ENCODE measurements at regions not wholly inside any gene's neighbourhood (a gene's known extent, or its start where the extent isn't known, plus 50 kb on each side); places are given as distances from the start of the nearest gene placed in this dataset.

GRCh38 chr9:120212853-120213200 lies 367.1 kb downstream of the CDK5RAP2 start:
- DNase-seq (ENCODE audit: low read depth in 2 of 2), result no peak

DNA sequence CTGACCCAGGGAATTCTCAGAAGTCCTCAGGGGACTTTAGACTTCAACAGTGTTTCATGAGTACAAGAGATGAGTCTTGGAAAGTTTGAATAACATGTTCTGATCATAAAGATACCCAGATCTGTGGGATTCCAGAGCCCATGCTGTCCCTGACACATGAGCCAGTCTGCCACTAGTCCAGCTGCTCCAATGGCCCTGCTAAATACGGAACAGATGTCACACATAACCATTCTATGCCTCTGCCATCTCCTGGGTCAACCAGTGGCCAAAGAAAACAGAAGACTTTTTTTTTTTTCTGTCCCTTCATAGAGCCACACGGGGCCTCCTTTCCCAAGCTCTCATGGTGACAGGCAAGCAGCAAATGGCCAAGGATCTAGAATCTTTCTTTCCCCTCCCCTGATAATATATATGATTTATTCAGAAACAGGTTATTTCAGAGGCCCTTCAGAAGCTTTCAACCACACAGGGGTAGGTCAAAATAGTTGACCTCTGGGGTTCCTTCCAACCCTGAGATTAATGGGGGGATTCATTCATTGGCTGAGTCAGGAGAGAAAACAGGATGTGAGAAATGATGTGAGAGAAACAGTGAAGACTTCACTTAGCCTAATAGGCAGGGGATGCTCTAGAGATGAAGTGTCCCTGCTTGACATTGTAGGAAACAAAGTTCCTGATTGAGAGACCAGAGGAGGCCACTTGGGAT lies 367.7 kb downstream of the CDK5RAP2 start:
- DNase-seq (ENCODE audit: low read depth in 2 of 2), result no peak

- no peak for DNase-seq (ENCODE audit: low read depth in 2 of 2)
Measured at GRCh38 chr9:120210274-120210673, 369.7 kb downstream of the CDK5RAP2 start.

GRCh38 chr9:120202856-120203654 lies 376.9 kb downstream of the CDK5RAP2 start:
- DNase-seq (ENCODE audit: low read depth in 2 of 2), result no peak

DNA sequence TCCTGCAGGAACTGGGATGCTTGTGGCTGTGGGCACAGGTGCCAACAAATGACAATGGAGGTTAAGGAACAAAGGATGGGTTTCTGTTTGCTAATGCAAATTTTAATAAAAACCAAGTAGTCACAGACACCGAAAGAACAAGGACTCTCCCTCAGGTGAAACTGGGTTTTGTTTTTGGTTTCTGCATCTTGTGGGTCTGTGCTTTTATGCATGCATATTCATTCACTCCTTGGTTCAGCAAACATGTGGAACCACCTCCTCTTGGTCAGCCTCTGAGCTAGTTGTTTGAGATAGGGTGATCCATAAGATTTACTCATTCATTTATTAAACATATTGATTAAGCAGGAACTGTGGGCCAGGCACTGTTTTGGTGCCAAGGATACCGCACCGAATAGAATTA lies 381.9 kb downstream of the CDK5RAP2 start:
- DNase-seq (ENCODE audit: low read depth in 2 of 2), result no peak

- DNase-seq (ENCODE audit: low read depth in 2 of 2), result no peak
Measured at GRCh38 chr9:120197605-120198004, 382.4 kb downstream of the CDK5RAP2 start.

- DNase-seq (ENCODE audit: low read depth in 2 of 2), result no peak
Measured at GRCh38 chr9:120191141-120191540, 388.8 kb downstream of the CDK5RAP2 start.

DNA sequence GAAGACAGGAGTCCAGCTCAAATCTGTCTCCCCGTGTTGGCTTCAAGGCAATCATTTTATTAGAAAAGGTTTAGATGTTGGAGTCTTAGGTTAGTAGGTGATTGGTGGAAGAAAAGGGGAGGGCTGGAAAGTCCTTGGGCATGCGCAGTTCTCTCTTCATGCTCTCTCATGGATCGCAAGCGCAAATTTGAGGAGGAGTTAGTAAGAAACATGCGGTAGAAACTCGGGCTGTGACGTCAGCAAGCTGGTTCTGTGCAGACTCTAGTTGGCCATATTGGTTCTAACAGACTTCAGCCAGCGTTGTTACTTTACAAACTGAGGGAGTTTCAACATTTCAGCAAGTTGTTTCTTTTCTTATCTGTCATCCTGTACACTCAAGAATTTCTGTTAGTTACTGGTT lies 392.2 kb downstream of the CDK5RAP2 start:
- no peak for DNase-seq (ENCODE audit: low read depth in 2 of 2)

DNA sequence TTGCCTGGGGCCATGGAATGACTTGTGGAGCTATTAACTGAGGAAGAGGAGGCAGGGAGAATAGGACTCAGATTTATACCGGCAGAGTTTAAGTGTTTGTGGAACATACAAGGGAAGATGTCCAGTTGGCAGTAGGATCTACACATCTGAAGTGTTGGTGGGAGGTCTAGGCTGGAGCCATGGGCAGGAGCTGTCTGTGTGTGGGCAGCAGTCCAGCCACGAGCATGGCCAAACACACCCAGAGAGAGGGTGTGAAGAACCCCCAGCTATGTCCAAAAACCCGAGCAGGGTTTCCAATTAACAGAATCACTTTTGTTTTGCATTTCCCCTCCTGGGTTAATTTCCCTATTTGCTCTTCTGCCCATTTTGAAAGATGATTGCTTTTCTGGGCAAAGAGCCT lies 393.7 kb downstream of the CDK5RAP2 start:
- DNase-seq (ENCODE audit: low read depth in 2 of 2), result no peak

GRCh38 chr9:120184266-120184665 lies 395.7 kb downstream of the CDK5RAP2 start:
- no peak for DNase-seq (ENCODE audit: low read depth in 2 of 2)

GRCh38 chr9:120183615-120184014 lies 396.4 kb downstream of the CDK5RAP2 start:
- no peak for DNase-seq (ENCODE audit: low read depth in 2 of 2)

DNA sequence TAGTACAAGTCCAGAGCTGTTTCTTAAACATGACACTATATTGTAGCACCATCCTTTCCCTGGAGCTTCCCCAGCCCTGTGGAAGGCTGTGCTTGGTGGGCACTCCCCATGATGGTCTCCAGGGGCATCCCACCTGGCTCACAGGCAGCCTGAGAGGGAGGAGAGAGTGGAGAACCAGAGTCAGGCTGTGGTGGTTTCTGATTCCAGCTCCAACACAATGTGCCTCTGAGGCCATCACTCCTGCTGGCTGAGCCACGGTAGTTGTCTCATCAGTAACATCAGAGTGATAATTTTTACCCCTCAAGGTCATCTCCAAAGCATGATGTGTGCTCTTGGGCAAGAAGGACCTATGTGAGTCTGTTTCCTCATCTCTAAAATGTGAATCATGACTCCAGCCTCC lies 398.0 kb downstream of the CDK5RAP2 start:
- DNase-seq (ENCODE audit: low read depth in 2 of 2), result no peak

GRCh38 chr9:120177121-120177520 lies 402.8 kb downstream of the CDK5RAP2 start:
- DNase-seq (ENCODE audit: low read depth in 2 of 2), result no peak

DNA sequence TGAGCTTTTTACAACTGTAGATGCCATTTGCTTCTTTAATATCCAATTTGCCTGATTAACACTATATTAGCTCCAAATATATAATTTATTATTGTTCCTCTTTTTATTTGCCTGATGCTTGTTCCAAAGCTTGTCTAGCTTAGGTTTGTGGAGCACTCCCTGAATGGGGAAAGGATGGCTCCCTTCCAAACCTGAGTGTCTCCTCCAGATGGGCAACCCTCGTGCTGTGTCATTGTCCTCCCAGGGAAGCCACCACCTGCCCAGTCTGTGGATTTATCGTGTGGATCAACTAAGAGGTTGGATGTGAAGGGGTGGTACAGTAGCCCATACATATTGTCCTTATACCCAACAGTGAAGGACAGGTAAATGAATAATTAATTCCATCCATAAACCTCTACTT lies 404.9 kb downstream of the CDK5RAP2 start:
- DNase-seq (ENCODE audit: low read depth in 2 of 2), result no peak

DNA sequence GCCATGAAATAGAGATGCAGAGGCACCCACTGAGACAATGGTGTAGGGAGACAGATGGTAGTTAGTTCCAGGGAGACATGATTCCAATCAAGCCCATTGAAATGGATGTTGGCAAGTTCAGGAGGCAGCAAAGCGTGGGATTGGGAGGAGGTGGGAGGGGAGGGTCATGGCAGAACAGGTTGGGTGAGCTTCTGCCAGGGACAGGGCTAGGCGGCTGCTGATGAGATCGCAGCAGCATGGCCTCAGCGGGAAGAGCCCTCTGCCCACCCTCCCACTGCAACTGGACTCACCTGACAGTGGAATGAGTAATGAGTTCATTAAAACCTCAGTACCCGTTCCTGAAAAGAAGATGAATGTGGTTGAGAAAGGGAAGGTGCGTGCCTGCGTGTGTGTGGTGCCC lies 418.2 kb downstream of the CDK5RAP2 start:
- no peak for DNase-seq (ENCODE audit: low read depth in 2 of 2)

GRCh38 chr9:120158221-120158620 lies 421.7 kb downstream of the CDK5RAP2 start:
- DNase-seq (ENCODE audit: low read depth in 2 of 2), result no peak

DNA sequence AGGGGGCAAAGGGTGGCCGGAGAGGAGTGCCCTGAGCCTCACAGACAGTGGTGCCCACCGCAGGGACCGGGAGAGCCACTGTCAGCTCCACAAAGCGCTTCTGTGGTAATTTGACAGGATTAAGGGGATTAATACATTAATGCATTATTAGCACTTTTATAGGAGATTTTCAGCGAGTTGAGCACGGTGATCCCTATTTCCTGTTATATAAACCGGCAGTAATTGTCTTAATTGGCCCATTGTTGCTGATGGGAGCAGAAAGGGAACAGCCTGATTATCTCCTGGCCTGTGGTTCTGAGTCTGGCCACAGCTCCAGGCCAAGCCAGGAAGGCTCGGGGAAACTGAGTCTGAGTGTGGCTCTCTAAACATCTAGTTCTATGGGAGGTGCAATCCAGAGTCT lies 423.6 kb downstream of the CDK5RAP2 start:
- DNase-seq (ENCODE audit: low read depth in 2 of 2), result no peak

DNA sequence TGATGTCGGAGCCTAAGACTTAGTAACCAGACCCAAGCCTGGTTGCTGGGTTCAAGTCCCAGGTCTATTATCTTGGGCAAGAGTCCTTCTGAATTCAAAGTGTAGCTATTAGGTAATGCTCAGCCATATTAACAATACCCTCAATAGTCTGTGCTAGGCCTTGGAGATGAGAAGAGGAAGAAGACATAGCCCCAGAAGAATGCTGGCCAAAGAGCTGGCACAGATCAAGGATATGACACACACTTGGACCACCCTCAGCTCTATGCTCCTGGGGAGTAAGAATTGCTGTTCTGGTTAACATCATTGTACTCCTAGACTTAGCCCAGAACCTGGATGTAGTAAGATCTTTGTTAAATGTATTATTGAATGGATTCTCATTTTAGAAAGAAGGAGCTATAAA lies 426.7 kb downstream of the CDK5RAP2 start:
- DNase-seq (ENCODE audit: low read depth in 2 of 2), result no peak

DNA sequence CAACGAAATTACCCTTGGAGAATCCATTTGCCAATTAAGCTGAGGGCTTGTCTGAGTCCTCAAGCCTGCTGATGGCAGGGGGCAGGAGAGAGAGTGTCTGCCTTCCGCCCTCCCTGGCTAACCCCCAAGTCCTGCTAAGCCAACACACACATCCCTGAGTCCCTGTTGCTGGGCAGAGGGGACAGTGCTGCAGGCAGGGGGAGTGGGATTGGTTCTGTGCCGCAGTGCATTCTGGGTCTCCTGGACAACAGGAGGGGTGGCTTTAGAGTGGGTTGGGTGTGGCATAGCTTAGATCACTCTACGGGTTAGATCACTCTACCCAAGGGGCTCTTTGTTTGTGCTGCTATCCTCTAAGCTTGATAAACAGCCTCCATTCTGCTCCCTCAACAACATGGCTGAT lies 427.7 kb downstream of the CDK5RAP2 start:
- DNase-seq (ENCODE audit: low read depth in 2 of 2), result no peak

DNA sequence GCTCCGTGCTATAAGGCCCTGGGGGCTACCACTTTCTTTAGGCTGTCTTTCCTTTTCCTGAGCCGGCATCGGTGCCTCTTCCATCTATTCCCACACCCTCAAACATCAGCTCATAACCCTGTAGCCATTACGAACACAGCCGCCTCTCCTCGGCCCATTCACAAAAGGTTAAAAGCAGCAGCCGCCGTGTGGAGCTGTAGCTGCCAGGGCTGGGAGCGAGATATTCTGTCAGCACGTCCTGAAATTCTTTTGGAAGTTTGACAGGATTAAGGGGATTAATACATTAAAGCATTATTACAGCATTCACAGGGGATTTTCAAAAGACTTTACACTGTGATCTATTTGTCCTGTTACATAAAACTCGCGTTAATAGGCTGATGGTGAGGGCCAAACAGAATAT lies 428.2 kb downstream of the CDK5RAP2 start:
- DNase-seq (ENCODE audit: low read depth in 2 of 2), result no peak

DNA sequence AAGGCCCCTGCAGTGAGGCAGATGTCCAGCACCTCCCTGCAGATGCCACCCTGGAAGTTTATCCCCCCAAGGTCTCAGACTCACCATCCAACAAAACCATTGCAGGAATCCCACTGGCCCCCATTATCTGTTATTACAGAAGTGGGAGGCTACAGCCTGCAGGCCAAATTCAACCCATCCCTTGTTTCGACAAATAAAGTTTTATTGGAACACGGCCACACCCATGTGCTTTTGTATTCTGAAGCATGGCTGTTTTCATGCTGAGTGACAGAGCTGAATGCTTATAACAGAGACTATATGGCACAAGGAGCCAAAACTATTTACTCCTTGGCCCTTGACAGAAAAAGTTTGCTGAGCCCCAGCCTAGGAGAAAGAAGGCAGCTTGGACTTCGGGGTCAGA lies 428.8 kb downstream of the CDK5RAP2 start:
- DNase-seq (ENCODE audit: low read depth in 2 of 2), result no peak

DNA sequence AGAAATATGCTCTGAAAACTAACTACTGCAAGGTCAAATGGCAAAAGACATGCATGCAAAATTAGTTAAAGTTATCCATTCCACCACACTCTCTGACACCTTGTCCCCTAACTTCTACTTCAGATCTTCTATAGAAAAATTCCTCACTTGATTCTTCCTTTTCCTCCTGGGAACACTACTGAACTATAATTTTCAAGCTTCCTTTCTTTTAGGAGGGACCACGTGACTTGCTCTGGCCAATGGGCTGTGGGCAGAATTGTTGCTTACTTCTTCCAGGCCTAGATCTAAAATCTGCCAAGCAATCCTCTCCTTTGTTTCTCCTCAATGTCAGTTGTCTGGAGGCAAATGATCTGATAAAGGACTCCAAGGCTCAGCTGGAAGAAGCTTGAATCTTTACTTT lies 441.0 kb downstream of the CDK5RAP2 start:
- no peak for DNase-seq (ENCODE audit: low read depth in 2 of 2)

- no peak for DNase-seq (ENCODE audit: low read depth in 2 of 2)
Measured at GRCh38 chr9:120137186-120137840, 442.7 kb downstream of the CDK5RAP2 start.

All from activated CD4-positive, alpha-beta T cell treated with anti-CD3 and anti-CD28 coated beads for 24 hours (primary cell).